H1 (cell line): ENCODE measurements at regions not wholly inside any gene's neighbourhood (a gene's known extent, or its start where the extent isn't known, plus 50 kb on each side); places are given as distances from the start of the nearest gene placed in this dataset.

ENCODE experiments used
- CTCF ChIA-PET: fragments of 300-600 bp; sonication (Branson Sonifier 250); formaldehyde crosslinking; loops from one replicate; lab custom pipeline; 2021; ENCODE audit not compliant: partially characterized antibody; lab: Charles Lee
- POLR2A ChIA-PET: fragments of 300-600 bp; sonication (Branson Sonifier 250); formaldehyde crosslinking; loops from one replicate; lab custom pipeline; 2021; ENCODE audit warnings: inconsistent platforms; ENCODE audit not compliant: partially characterized antibody; lab: Charles Lee
- DNase-seq, 2 experiments: peaks; one replicate each; pipeline versions ENCODE4 v3.0.0 to v3.0.0-alpha.2; 2010 to 2022; ENCODE audit warnings: low spot score in 2 of 2, low read depth in 1 of 2, mixed read lengths in 1 of 2
- FAIRE-seq: peaks from 2 replicates; lab custom pipeline; 2011; peaks lifted over from hg19 to GRCh38; lab: Jason Lieb, UNC
- H2AFZ ChIP-seq: 2 replicates; pipeline ENCODE4 v1.8.1; 2012; ENCODE audit warnings: low read length, inconsistent platforms
- H2AK5ac ChIP-seq: 2 replicates; pipeline ENCODE4 v1.6.1; 2013; ENCODE audit warnings: low read depth, low read length
- H2BK120ac ChIP-seq: replicated peaks from 2 replicates; pipeline ENCODE3; 2013; ENCODE audit warnings: low read depth, low read length, inconsistent platforms
- H2BK12ac ChIP-seq: 2 replicates; pipeline ENCODE4 v1.6.1; 2013; ENCODE audit warnings: low read depth, low read length
- H2BK15ac ChIP-seq: 2 replicates; pipeline ENCODE4 v1.6.1; 2013; ENCODE audit warnings: low read length
- H2BK20ac ChIP-seq: 2 replicates; pipeline ENCODE4 v1.6.1; 2013; ENCODE audit warnings: low read length
- H2BK5ac ChIP-seq: 2 replicates; pipeline ENCODE4 v1.6.1; 2013; ENCODE audit warnings: low read depth, low read length
- H3K14ac ChIP-seq: 2 replicates; pipeline ENCODE4 v1.6.1; 2013; ENCODE audit warnings: inconsistent platforms; ENCODE audit not compliant: insufficient read length
- H3K18ac ChIP-seq: 2 replicates; pipeline ENCODE4 v1.6.1; 2013; ENCODE audit warnings: low read length; ENCODE audit errors: extremely low read depth
- H3K23ac ChIP-seq: 2 replicates; pipeline ENCODE4 v1.6.1; 2013; ENCODE audit warnings: inconsistent platforms; ENCODE audit not compliant: insufficient read length
- H3K23me2 ChIP-seq: 2 replicates; pipeline ENCODE4 v1.6.1; 2013; ENCODE audit warnings: low read depth, low read length
- H3K27ac ChIP-seq: 2 replicates; pipeline ENCODE4 v1.6.1; 2011; ENCODE audit warnings: low read depth, low read length, inconsistent platforms
- H3K27me3 ChIP-seq, 4 experiments: replicated peaks in 1 of 4; 1 replicate in 1 of 4; 2 replicates in 3 of 4; pipeline versions ENCODE4 v1.6.1 to v1.8.1; 2011 to 2013; ENCODE audit warnings: low read length in 3 of 4, mild to moderate bottlenecking in 3 of 4, inconsistent platforms in 2 of 4, mixed read lengths in 2 of 4, moderate library complexity in 1 of 4; ENCODE audit not compliant: control insufficient read depth in 3 of 4, insufficient read depth in 3 of 4; ENCODE audit errors: extremely low read depth in 1 of 4
- H3K36me3 ChIP-seq, 4 experiments: 2 replicates each; pipeline versions ENCODE4 v1.6.1 to v1.8.1; 2011 to 2013; ENCODE audit warnings: mild to moderate bottlenecking in 4 of 4, low read length in 3 of 4, moderate library complexity in 2 of 4, control low read depth in 1 of 4, inconsistent platforms in 1 of 4; ENCODE audit not compliant: insufficient read depth in 4 of 4, control insufficient read depth in 2 of 4
- H3K4ac ChIP-seq: replicated peaks from 2 replicates; pipeline ENCODE3; 2013; ENCODE audit warnings: low read length, low read depth, mixed read lengths, inconsistent platforms; ENCODE audit not compliant: insufficient read length
- H3K4me1 ChIP-seq, 4 experiments: replicated peaks in 1 of 4; 1 replicate in 1 of 4; 2 replicates in 3 of 4; pipeline versions ENCODE4 v1.6.1 to v1.8.1; 2011 to 2013; ENCODE audit warnings: low read length in 3 of 4, inconsistent platforms in 2 of 4, mixed read lengths in 1 of 4; ENCODE audit not compliant: insufficient read depth in 4 of 4, control insufficient read depth in 3 of 4
- H3K4me2 ChIP-seq, 2 experiments: 2 replicates each; pipeline versions ENCODE4 v1.6.1 to v1.8.1; 2011 to 2013; ENCODE audit warnings: low read depth in 2 of 2, low read length in 2 of 2, control low read depth in 1 of 2, inconsistent platforms in 1 of 2, mild to moderate bottlenecking in 1 of 2; ENCODE audit not compliant: insufficient read depth in 1 of 2
- H3K4me3 ChIP-seq, 4 experiments: fragments of 200-600, 300-600 bp in 1 of 4; sonication (generic), shearing (Covaris generic), sonication (Bioruptor Twin) in 1 of 4; 2 replicates each; pipeline versions ENCODE4 v1.5.1 to v1.8.1; 2011 to 2016; ENCODE audit warnings: low read length in 4 of 4, low read depth in 3 of 4, control low read depth in 2 of 4, inconsistent platforms in 2 of 4, mild to moderate bottlenecking in 2 of 4, mixed read lengths in 1 of 4, moderate library complexity in 1 of 4; ENCODE audit not compliant: insufficient read depth in 2 of 4; ENCODE audit errors: extremely low read depth in 1 of 4
- H3K56ac ChIP-seq: replicated peaks from 2 replicates; pipeline ENCODE3; 2013; ENCODE audit warnings: low read depth, mild to moderate bottlenecking, mixed read lengths, low read length, inconsistent platforms; ENCODE audit not compliant: insufficient read length
- H3K79me1 ChIP-seq: 2 replicates; pipeline ENCODE4 v1.6.1; 2013; ENCODE audit warnings: low read depth, low read length, control low read depth
- H3K79me2 ChIP-seq, 2 experiments: 2 replicates each; pipeline versions ENCODE4 v1.6.1 to v1.8.1; 2012 to 2013; ENCODE audit warnings: low read length in 2 of 2, mild to moderate bottlenecking in 2 of 2, inconsistent platforms in 1 of 2; ENCODE audit not compliant: insufficient read depth in 2 of 2, control insufficient read depth in 1 of 2
- H3K9ac ChIP-seq, 4 experiments: replicated peaks in 1 of 4; 1 replicate in 1 of 4; 2 replicates in 3 of 4; pipeline versions ENCODE4 v1.6.1 to v1.8.1; 2011 to 2013; ENCODE audit warnings: low read depth in 3 of 4, low read length in 3 of 4, control low read depth in 2 of 4, mild to moderate bottlenecking in 2 of 4, moderate library complexity in 2 of 4, inconsistent platforms in 1 of 4; ENCODE audit errors: extremely low read depth in 1 of 4
- H3K9me3 ChIP-seq, 2 experiments: 2 replicates each; pipeline versions ENCODE4 v1.6.1 to v1.8.1; 2012 to 2013; ENCODE audit warnings: mild to moderate bottlenecking in 2 of 2, moderate library complexity in 2 of 2, control low read depth in 1 of 2, inconsistent platforms in 1 of 2, low read depth in 1 of 2, low read length in 1 of 2, mixed read lengths in 1 of 2; ENCODE audit not compliant: insufficient read depth in 2 of 2
- H4K20me1 ChIP-seq, 2 experiments: replicated peaks in 1 of 2; 2 replicates each; pipeline versions ENCODE3 to v1.8.1; 2011 to 2013; ENCODE audit warnings: inconsistent platforms in 2 of 2, low read length in 2 of 2, mild to moderate bottlenecking in 1 of 2; ENCODE audit not compliant: insufficient read depth in 2 of 2, control insufficient read depth in 1 of 2
- H4K5ac ChIP-seq: 2 replicates; pipeline ENCODE4 v1.6.1; 2013; ENCODE audit warnings: low read length, low read depth, mixed read lengths, inconsistent platforms; ENCODE audit not compliant: insufficient read length
- H4K8ac ChIP-seq: 2 replicates; pipeline ENCODE4 v1.8.0; 2013; ENCODE audit warnings: mild to moderate bottlenecking, moderate library complexity, low read length, inconsistent platforms; ENCODE audit not compliant: insufficient read depth; ENCODE audit errors: extremely low read depth
- H4K91ac ChIP-seq: replicated peaks from 2 replicates; pipeline ENCODE3; 2013; ENCODE audit warnings: low read length, mixed read lengths, inconsistent platforms; ENCODE audit not compliant: insufficient read length
- CTBP2 ChIP-seq: IDR thresholded peaks from 2 replicates; pipeline ENCODE4 v1.7.0; 2011; ENCODE audit warnings: borderline replicate concordance, mild to moderate bottlenecking, moderate library complexity, mixed read lengths, low read length; ENCODE audit not compliant: insufficient read depth, insufficient read length
- HDAC2 ChIP-seq, 2 experiments: fragments of 300-600 bp in 1 of 2; sonication (generic) in 1 of 2; IDR thresholded peaks; 2 replicates each; pipeline ENCODE4 v1.6.1; 2011 to 2012; ENCODE audit warnings: low read depth in 2 of 2, low read length in 2 of 2, mild to moderate bottlenecking in 2 of 2, moderate library complexity in 2 of 2, borderline replicate concordance in 1 of 2, inconsistent platforms in 1 of 2
- POU5F1 ChIP-seq: IDR thresholded peaks from 2 replicates; pipeline ENCODE4 v1.6.1; 2011; ENCODE audit warnings: low read depth, mild to moderate bottlenecking, low read length, moderate library complexity
- RFX5 ChIP-seq: IDR thresholded peaks from 2 replicates; pipeline ENCODE4 v1.6.1; 2011; ENCODE audit warnings: low read depth, low read length, improper control_type of control experiment, borderline replicate concordance
- TAF7 ChIP-seq: optimal IDR thresholded peaks from 2 replicates; pipeline ENCODE3; 2011; ENCODE audit warnings: low read depth, mild to moderate bottlenecking, inconsistent platforms, low read length, moderate library complexity, borderline replicate concordance
- WGBS, 2 experiments: shearing (Covaris generic) in 1 of 2; methylation state at CpG; one replicate each; pipeline versions ENCODE4 v1.1.6 to v1.1.7; 2013 to 2015; ENCODE audit warnings: low lambda C conversion rate in 2 of 2, mixed read lengths in 2 of 2, inconsistent platforms in 1 of 2, low coverage in 1 of 2, missing lambda C conversion rate in 1 of 2; ENCODE audit not compliant: insufficient replicate concordance in 2 of 2, insufficient coverage in 1 of 2, insufficient read length in 1 of 2; ENCODE audit errors: extremely low coverage in 1 of 2, missing lambda C conversion rate in 1 of 2; 5-methylcytosine and 5-hydroxymethylcytosine counted together

DNA sequence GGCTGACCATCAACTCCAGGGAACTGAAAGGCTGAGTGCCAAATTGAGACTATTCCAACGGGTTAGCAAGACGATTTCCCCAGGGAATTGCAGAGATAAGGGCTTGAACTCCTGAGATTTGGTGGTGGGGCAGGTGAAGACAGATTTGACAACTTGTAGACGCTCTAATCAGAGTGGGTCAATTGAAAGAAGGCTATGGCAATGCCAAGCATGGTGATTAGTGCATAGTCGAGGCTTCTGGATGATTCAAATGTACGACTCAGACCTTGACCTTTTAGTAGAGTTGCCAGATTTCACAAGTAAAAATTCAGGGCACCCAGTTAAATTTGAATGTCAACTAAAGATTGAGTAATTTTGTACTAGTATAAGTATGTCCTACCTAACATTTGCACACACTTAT is 302.1 kb upstream of the SPAG17 start:
- no peak overlapping the region for H3K9ac ChIP-seq
- H2AFZ ChIP-seq, result no peak overlapping the region
- no peaks in the 10 kb centered on the region for H3K79me1 ChIP-seq
- H4K8ac ChIP-seq, result no peak overlapping the region
- CTCF ChIA-PET, result no interaction called here
- H2BK15ac ChIP-seq, result no peak overlapping the region
- no peak overlapping the region for H4K5ac ChIP-seq
- WGBS, 2 experiments, result 86% methylated on average over 5 of the region's 5 CpGs; no CpG with 5 or more reads in 1 of the 2 experiments
- no peaks in the 10 kb centered on the region for H3K23me2 ChIP-seq
- H3K79me2 ChIP-seq, result no peaks in the 10 kb centered on the region
- POLR2A ChIA-PET, result no interaction called here
- no peak overlapping the region for H3K56ac ChIP-seq
- H3K18ac ChIP-seq, result no peak overlapping the region
- no peak overlapping the region for H2BK120ac ChIP-seq
- H3K4me3 ChIP-seq, result no peak overlapping the region
- H2BK20ac ChIP-seq, result no peak overlapping the region
- H3K4ac ChIP-seq, result no peak overlapping the region
- FAIRE-seq, result no peak
- no peak overlapping the region for H3K23ac ChIP-seq
- H4K20me1 ChIP-seq, result no peaks in the 10 kb centered on the region
- H3K4me1 ChIP-seq, result peaks cover 5 to 12% (median 9%) of the 10 kb centered on the region in 4 experiments
- H2BK12ac ChIP-seq, result no peak overlapping the region
- H3K27me3 ChIP-seq, result no peaks in the 10 kb centered on the region
- H3K27ac ChIP-seq, result no peak overlapping the region
- H3K4me2 ChIP-seq, result 0 out of 4 replicates have a peak overlapping the region, but pooled peaks of 1 of the 2 experiments have one; percentile 25
- no peak overlapping the region for H3K14ac ChIP-seq
- H3K9me3 ChIP-seq, result no peaks in the 10 kb centered on the region
- H2AK5ac ChIP-seq, result no peak overlapping the region
- no peak for DNase-seq
- no peak overlapping the region for H2BK5ac ChIP-seq
- no peaks in the 10 kb centered on the region for H3K36me3 ChIP-seq
- no peak overlapping the region for H4K91ac ChIP-seq
- no peak for TF ChIP-seq TAF7
- no peak for TF ChIP-seq CTBP2
- no peak for TF ChIP-seq POU5F1
- TF ChIP-seq HDAC2 (IDR thresholded peaks at IDR 0.05; ENCODE audit: borderline replicate concordance in 1 of 2, low read depth in 2 of 2, low read length in 2 of 2), result no peak
- TF ChIP-seq RFX5, result no peak
